ENCODE measurements at regions not wholly inside any gene's neighbourhood (a gene's known extent, or its start where the extent isn't known, plus 50 kb on each side); places are given as distances from the start of the nearest gene placed in this dataset.
A peak's percentile ranks its signal among the peaks of the same experiment; 100 is the strongest.

DNA sequence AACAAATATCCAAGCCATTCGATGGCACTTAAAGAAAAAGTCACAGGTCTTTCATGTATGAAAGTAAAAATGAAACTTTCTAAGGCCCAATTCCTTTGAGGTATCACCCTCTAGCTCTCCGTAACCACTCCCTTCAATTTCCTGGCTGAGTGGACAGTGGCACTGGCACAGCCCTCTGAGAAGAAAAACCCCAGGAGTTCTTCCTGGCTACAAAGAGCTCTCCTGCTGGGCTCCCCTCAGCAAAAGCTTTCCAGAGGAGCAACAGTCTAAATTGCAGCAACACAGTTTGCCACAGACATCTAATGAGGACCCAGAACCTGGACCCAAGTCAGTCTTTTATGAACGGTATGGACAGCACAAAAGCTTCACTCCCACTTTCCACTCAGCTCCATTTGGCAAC is 71.8 kb downstream of the FUNDC1 start:
- DNase-seq (ENCODE audit: low read depth) = no peak

DNA sequence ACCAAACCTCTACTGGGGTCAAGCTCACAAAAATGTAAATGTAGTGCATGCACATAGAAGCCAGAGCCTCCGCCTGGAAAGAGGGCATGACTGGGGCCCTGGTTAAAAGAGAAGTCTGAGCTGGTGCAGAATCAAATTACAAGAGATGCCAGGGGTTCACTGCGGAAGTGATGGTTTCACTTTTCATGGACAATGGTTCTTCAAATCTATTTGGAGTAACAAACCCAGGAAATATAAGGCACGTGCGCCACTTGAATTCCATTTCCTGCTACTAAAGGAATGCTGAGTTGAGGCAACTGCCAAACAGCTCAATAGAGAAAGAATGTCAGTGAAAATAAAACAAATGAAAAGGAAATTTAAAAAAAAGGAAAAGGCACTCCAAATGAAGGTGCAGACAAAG is 79.8 kb downstream of the FUNDC1 start:
- DNase-seq (ENCODE audit: low read depth) = peak; percentile 2

DNA sequence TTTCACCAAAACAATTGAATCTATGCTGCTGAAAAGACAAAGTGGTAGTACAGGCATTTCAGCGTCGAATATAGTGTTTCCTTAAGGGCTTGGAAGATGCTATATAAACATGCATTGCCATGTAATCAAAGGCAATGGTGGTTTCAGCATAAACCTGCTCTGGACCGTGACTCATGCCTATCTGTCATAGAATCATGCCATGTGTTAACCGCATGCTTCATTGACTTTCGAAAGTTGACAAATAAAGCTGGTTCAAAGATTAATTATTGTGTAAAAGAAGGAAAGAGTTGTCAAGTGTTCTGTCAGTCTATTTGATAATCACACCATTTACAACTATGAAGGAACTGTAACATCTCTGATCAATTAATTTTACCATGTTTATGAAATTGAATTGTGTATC is 83.2 kb downstream of the FUNDC1 start:
- no peak for DNase-seq (ENCODE audit: low read depth)

DNA sequence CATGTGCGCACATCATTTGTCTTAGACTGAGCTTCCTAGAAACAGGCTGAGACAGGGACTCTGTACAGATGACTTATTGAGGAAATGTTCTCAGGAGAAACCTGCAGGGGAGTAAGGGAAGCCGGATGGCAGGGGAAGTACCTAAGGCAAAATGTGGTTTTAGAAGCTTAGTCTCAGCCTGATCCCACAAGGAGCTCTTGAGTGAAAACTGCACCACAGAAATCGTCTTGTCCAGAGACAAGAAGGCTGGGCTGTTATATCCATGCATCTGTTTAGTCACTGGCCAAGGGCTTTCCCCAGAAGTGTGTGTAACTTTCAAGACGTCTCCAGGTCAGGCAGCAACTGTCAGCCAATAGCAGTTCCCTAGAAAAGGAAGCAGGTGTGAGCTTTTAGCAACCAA is 86.0 kb downstream of the FUNDC1 start:
- DNase-seq (ENCODE audit: low read depth) = no peak

DNA sequence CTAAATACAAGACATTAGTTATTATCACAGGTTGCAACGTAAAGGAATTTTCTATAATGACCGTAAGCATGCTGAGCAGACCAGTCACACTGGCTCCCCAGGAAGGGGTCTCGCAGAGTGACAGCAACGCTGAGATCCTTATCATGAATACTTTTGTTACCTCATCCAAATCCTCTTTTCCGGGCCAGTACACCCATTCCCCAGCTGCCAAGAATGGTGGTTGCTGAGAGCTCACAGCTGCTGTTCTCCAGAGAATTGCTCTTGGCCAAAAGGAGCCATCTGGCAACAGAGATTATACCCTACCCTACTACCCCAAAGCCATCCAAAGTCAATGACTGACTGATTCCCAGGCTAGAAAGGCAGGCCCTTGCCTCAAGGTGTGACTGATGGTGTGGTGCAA is 91.6 kb downstream of the FUNDC1 start:
- no peak for DNase-seq (ENCODE audit: low read depth)

DNA sequence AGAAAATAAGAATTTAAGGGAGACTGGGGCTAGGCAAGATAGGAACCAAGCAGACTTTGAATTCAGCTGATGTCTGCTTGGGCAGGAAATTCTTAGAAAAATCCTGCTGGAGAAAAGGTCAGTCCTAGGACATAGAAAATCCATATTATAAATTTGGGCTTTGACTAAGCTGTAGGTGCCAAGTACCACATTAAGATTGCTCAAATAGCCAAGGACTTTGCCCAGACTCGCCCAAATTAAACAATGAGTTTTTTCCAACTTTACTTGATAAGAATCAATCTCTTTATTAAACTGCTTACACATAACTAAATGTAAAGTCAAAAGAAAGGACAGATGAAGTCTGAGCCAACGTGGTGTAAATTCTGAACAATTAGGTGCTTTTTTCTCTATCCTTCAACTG is 95.4 kb downstream of the FUNDC1 start:
- no peak for DNase-seq (ENCODE audit: low read depth)

- DNase-seq (ENCODE audit: low read depth) = no peak
These were observed 96.5 kb upstream of the EFHC2 start for GRCh38 chrX:44440006-44440405.

DNA sequence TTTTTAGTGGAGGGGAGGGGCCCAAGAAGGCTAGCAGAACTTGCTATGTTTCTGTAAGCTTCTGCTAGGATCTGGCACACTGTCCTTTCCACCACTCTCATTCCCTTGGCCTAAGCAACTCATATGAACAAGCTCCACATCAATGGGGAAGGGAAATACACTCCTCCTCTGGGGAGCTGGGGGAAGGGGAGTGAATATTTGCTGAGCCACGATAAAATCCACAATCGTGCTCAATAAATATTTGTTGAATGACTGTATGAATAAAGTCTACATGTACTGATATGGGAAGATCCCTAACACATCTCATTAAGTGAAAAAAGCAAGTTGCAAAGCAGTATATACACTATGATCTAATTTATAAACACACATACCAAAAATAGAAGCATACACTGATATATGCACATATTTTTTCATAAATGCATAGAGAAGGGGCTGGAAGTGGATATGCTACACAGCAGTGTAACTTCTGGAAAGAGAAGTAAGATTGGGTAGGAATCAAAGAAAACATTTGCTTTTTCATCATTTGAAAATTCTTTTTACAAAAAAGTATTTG is 95.8 kb upstream of the EFHC2 start:
- DNase-seq (ENCODE audit: low read depth) = no peak

DNA sequence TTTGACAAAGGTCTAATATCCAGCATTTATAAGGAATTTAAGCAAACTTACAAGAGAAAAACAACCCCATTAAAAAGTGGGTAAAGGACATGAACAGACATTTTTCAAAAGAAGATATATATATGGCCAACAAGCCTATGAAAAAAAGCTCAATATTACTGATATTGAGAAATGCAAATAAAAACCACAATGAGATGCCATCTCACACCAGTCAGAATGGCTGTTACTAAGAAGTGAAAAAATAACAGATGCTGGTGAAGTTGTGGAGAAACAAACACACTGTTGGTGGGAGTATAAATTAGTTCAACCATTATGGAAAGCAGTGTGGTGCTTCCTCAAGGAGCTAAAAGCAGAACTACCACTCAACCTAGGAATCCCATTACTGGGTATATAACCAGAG is 91.6 kb upstream of the EFHC2 start:
- no peak for DNase-seq (ENCODE audit: low read depth)

GRCh38 chrX:44433556-44433955 is 90.1 kb upstream of the EFHC2 start:
- DNase-seq (ENCODE audit: low read depth) = no peak

GRCh38 chrX:44432641-44433040 is 89.2 kb upstream of the EFHC2 start:
- no peak for DNase-seq (ENCODE audit: low read depth)

DNA sequence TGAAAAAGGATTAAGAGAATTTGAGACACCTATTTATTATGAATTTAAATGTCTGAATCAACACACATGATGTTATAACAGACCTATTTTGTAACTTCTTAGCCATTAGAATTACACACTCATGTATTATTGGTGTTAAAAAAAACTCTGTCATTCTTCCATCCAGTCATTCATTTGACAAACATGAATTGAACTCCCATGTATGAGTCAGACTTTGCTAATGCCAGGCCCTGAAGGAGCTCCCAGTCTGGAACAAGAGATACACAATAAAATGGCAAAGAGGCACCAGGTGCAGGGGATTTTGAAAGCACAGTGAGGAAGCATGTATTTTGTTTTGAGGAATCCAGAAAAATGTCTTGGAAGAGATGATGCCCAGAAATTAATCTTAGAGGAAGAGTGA is 87.7 kb upstream of the EFHC2 start:
- DNase-seq (ENCODE audit: low read depth) = no peak

GRCh38 chrX:44428989-44429627 is 85.6 kb upstream of the EFHC2 start:
- no peak for DNase-seq (ENCODE audit: low read depth)

DNA sequence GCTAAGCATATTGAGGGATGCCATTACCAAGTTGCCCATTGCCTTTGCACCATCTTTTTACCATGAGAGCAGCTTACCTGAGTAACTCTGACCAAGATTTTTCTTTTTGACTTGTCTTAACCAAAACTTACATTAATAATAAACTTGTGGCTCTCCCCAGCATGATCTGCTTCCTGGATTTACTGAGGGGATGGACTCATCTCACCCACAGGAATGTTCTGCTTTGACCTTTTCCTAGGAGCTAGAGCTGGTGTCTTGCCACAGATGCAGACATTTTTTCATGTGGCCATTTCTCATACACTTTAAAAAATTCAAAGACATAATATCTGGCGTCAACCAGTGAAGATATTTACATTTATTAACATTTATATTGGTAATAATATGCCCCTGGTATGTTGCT is 79.2 kb upstream of the EFHC2 start:
- DNase-seq (ENCODE audit: low read depth) = no peak

DNA sequence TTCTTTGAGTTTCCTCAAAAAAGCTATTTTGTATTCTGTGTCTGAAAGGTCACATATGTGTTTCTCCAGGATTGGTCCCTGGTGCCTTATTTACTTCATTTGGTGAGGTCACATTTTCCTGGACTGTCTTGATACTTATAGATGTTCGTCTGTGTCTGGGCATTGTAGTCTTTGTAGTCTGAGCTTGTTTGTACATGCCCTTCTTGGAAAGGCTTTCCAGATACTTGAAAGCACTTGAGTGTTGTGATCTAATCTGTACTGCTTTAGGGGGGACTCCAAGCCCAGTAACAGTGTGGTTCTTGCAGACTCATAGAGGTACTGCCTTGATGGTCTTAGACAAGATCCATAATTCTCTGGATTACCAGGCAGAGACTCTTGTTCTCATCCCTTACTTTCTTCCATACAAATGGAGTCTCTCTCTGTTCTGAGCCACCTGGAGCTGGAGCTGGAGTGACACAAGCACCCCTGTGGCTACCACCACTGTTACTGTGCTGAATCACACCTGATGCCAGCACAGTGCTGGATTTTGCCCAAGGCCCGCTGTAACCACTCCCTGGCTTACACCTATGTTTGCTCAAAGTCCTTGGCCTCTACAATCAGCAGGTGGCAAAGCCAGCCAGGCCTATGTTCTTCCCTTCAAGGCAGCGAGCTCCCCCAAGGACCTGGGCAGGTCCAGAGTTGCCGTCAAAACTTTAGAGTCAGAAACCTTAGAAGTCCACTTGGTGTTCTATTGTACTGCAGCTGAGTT is 72.3 kb upstream of the EFHC2 start:
- no peak for DNase-seq (ENCODE audit: low read depth)

GRCh38 chrX:44401151-44401550 is 57.7 kb upstream of the EFHC2 start:
- DNase-seq (ENCODE audit: low read depth) = no peak

GRCh38 chrX:44400588-44400987 is 57.1 kb upstream of the EFHC2 start:
- DNase-seq (ENCODE audit: low read depth) = no peak

DNA sequence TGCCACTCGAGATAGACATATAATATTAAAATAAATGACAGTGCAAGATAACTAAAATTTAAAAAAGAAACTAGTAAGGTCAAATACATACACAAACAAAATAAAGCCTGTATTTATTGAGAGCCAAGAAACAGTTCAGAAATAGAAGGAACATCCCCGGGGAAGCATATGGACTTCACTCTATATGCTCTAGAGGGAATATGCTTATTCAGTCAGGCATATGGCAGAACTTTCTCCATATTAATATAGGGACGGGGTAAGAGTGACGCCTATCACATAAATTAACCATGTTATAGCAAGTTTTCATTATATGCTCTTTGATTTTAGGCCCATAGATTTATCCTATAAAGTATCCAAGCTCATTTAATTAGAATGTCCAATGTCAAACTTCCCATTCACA is 56.7 kb upstream of the EFHC2 start:
- no peak for DNase-seq (ENCODE audit: low read depth)
